Keratinocyte (primary cell): ENCODE measurements at regions not wholly inside any gene's neighbourhood (a gene's known extent, or its start where the extent isn't known, plus 50 kb on each side); places are given as distances from the start of the nearest gene placed in this dataset.

ENCODE experiments used
- DNase-seq: peaks from one replicate; pipeline ENCODE4 v3.0.0-alpha.2; 2011; ENCODE audit warnings: low read depth, missing footprints, low spot score
- FAIRE-seq: peaks from 2 replicates; lab custom pipeline; 2011; peaks lifted over from hg19 to GRCh38; lab: Jason Lieb, UNC
- H2AFZ ChIP-seq: 2 replicates; pipeline ENCODE4 v1.6.0; 2012; ENCODE audit warnings: low read length, control low read depth, inconsistent platforms; ENCODE audit not compliant: control insufficient read depth
- H3K27ac ChIP-seq: 2 replicates; pipeline ENCODE4 v1.5.1; 2011; ENCODE audit warnings: low read length; ENCODE audit not compliant: control insufficient read depth, insufficient read depth
- H3K27me3 ChIP-seq: 3 replicates; pipeline ENCODE4 v1.6.0; 2011; ENCODE audit warnings: low read length; ENCODE audit not compliant: control insufficient read depth, insufficient read depth; ENCODE audit errors: extremely low read depth
- H3K36me3 ChIP-seq, 2 experiments: 2 replicates in 1 of 2; 3 replicates in 1 of 2; pipeline ENCODE4 v1.5.1; 2011; ENCODE audit warnings: low read length in 2 of 2, mild to moderate bottlenecking in 1 of 2; ENCODE audit not compliant: control insufficient read depth in 2 of 2, insufficient read depth in 2 of 2; ENCODE audit errors: extremely low read depth in 1 of 2
- H3K4me1 ChIP-seq: 3 replicates; pipeline ENCODE4 v1.5.1; 2011; ENCODE audit warnings: low read length; ENCODE audit not compliant: control insufficient read depth, insufficient read depth; ENCODE audit errors: extremely low read depth
- H3K4me2 ChIP-seq: 3 replicates; pipeline ENCODE4 v1.6.0; 2011; ENCODE audit warnings: low read depth, low read length; ENCODE audit not compliant: control insufficient read depth, insufficient read depth; ENCODE audit errors: extremely low read depth
- H3K4me3 ChIP-seq, 3 experiments: fragments of 200-600 bp in 1 of 3; sonication (generic) in 1 of 3; 2 replicates in 2 of 3; 3 replicates in 1 of 3; pipeline ENCODE4 v1.5.1; 2011 to 2016; ENCODE audit warnings: low read length in 3 of 3, mild to moderate bottlenecking in 3 of 3, control low read depth in 2 of 3, inconsistent platforms in 1 of 3, low read depth in 1 of 3, mixed read lengths in 1 of 3, mixed run types in 1 of 3, moderate library complexity in 1 of 3; ENCODE audit not compliant: control insufficient read depth in 2 of 3, insufficient read depth in 2 of 3; ENCODE audit errors: extremely low read depth in 1 of 3
- H3K79me2 ChIP-seq: 2 replicates; pipeline ENCODE4 v1.6.0; 2012; ENCODE audit warnings: low read length; ENCODE audit not compliant: control insufficient read depth, insufficient read depth
- H3K9ac ChIP-seq: 3 replicates; pipeline ENCODE4 v1.6.0; 2011; ENCODE audit warnings: low read length; ENCODE audit not compliant: control insufficient read depth, insufficient read depth; ENCODE audit errors: extremely low read depth
- H3K9me1 ChIP-seq: 3 replicates; pipeline ENCODE4 v1.6.0; 2011; ENCODE audit warnings: low read length; ENCODE audit not compliant: control insufficient read depth, insufficient read depth; ENCODE audit errors: extremely low read depth
- H3K9me3 ChIP-seq: 2 replicates; pipeline ENCODE4 v1.5.1; 2012; ENCODE audit warnings: low read depth, low read length; ENCODE audit not compliant: control insufficient read depth
- H4K20me1 ChIP-seq: 3 replicates; pipeline ENCODE4 v1.6.0; 2011; ENCODE audit warnings: low read length; ENCODE audit not compliant: control insufficient read depth, insufficient read depth; ENCODE audit errors: extremely low read depth
- CTCF ChIP-seq, 3 experiments: IDR thresholded peaks in 1 of 3; conservative IDR thresholded peaks in 1 of 3; optimal IDR thresholded peaks in 1 of 3; 2 replicates in 2 of 3; 3 replicates in 1 of 3; pipeline versions ENCODE3 to v1.5.1; 2011; ENCODE audit warnings: low read length in 3 of 3, mild to moderate bottlenecking in 3 of 3, moderate library complexity in 2 of 3, control low read depth in 1 of 3, inconsistent platforms in 1 of 3; ENCODE audit not compliant: insufficient read depth in 2 of 3; ENCODE audit errors: extremely low read depth in 1 of 3
- EZH2 ChIP-seq: IDR thresholded peaks from one replicate; pipeline ENCODE4 v1.6.1; 2012; ENCODE audit warnings: inconsistent platforms, mild to moderate bottlenecking, low read length, moderate library complexity
- dilution Hi-C: fragments of 300-500 bp; cut with MboI; formaldehyde crosslinking; loops from one replicate; pipeline ENCODE4 v1.7.0; 2020; ENCODE audit warnings: low sequenced_read_pairs; ENCODE audit not compliant: extremely low pct_ligation_motif_present

- no peak for TF ChIP-seq EZH2
- TF ChIP-seq CTCF (optimal IDR thresholded peaks at IDR 0.05 in 1 of 3, IDR thresholded peaks at IDR 0.05 in 1 of 3, conservative IDR thresholded peaks at IDR 0.05 in 1 of 3; ENCODE audit: extremely low read depth in 1 of 3, insufficient read depth in 2 of 3, low read length in 3 of 3): no peak
- no peaks in the 10 kb centered on the region for H3K9me1 ChIP-seq
- no peak for DNase-seq
- H3K27me3 ChIP-seq: peaks cover 5% of the 10 kb centered on the region
- H3K27ac ChIP-seq: no peak overlapping the region
- no peak for FAIRE-seq
- H4K20me1 ChIP-seq: no peaks in the 10 kb centered on the region
- no peaks in the 10 kb centered on the region for H3K4me1 ChIP-seq
- no peak overlapping the region for H2AFZ ChIP-seq
- no peak overlapping the region for H3K4me3 ChIP-seq
- no peaks in the 10 kb centered on the region for H3K9me3 ChIP-seq
- dilution Hi-C loops: no loop called here
- no peak overlapping the region for H3K9ac ChIP-seq
- H3K4me2 ChIP-seq: no peak overlapping the region
- H3K36me3 ChIP-seq: no peaks in the 10 kb centered on the region
- no peaks in the 10 kb centered on the region for H3K79me2 ChIP-seq
Observed at GRCh38 chr3:64801856-64802255, 114.1 kb upstream of the ADAMTS9 start.

- TF ChIP-seq EZH2: no peak
- no peak for TF ChIP-seq CTCF (optimal IDR thresholded peaks at IDR 0.05 in 1 of 3, IDR thresholded peaks at IDR 0.05 in 1 of 3, conservative IDR thresholded peaks at IDR 0.05 in 1 of 3; ENCODE audit: extremely low read depth in 1 of 3, insufficient read depth in 2 of 3, low read length in 3 of 3)
- Histone ChIP-seq H3K27me3 (peaks cover 5% of the 10 kb centered on the region), H3K9ac (no peak overlapping the region), H3K27ac (no peak overlapping the region), H3K4me3 (no peak overlapping the region), H3K4me1 (no peaks in the 10 kb centered on the region), H3K9me1 (no peaks in the 10 kb centered on the region), H3K36me3 (no peaks in the 10 kb centered on the region), H2AFZ (no peak overlapping the region), H3K79me2 (no peaks in the 10 kb centered on the region), H3K4me2 (no peak overlapping the region), H4K20me1 (no peaks in the 10 kb centered on the region), H3K9me3 (no peaks in the 10 kb centered on the region)
- dilution Hi-C loops: no loop called here
- no peak for DNase-seq
- FAIRE-seq: no peak
Observed at GRCh38 chr3:64799606-64800005, 111.8 kb upstream of the ADAMTS9 start.
